ENCODE measurements at regions not wholly inside any gene's neighbourhood (a gene's known extent, or its start where the extent isn't known, plus 50 kb on each side); places are given as distances from the start of the nearest gene placed in this dataset.

GRCh38 chr4:42327323-42327722 lies 70.0 kb upstream of the SHISA3 start:
- Mint-ChIP-seq H3K9me3 (peaks cover 0 to 5% (median 2%) of the 10 kb centered on the region in 7 donors), H3K4me3 (no peak overlapping the region), H3K27ac (no peak overlapping the region), H3K27me3 (peaks cover 0 to 10% (median 6%) of the 10 kb centered on the region in 3 donors), H3K36me3 (no peaks in the 10 kb centered on the region), H3K4me1 (peaks cover 0 to 5% (median 0%) of the 10 kb centered on the region in 3 donors)
- DNase-seq (no peak), ATAC-seq (ENCODE audit: low read depth in 2 of 2) (no peak)

DNA sequence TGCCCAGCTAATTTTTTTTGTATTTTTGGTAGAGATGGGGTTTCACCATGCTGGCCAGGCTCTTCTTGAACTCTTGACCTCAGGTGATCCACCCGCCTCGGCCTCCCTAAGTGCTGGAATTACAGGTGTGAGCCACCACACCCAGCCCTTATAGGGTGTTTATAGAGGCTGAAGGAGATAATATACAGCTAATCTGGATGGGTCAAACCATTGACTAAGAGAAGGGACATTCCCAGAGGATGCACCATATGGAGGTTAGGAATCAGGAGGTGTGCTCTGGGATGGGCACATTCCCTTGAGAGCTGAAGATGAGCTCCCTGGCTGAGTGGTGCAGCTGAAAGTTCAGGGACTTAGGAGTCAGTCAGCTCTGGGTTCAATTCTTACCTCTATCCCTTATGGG lies 68.3 kb upstream of the SHISA3 start:
- H3K9me3 Mint-ChIP-seq: peaks cover 0 to 5% (median 0%) of the 10 kb centered on the region in 7 donors
- no peak overlapping the region for H3K4me3 Mint-ChIP-seq
- peaks cover 0 to 10% (median 10%) of the 10 kb centered on the region in 3 donors for H3K27me3 Mint-ChIP-seq
- no peaks in the 10 kb centered on the region for H3K36me3 Mint-ChIP-seq
- H3K27ac Mint-ChIP-seq: no peak overlapping the region
- DNase-seq: no peak
- ATAC-seq (ENCODE audit: low read depth in 2 of 2): no peak
- peaks cover 0 to 6% (median 0%) of the 10 kb centered on the region in 3 donors for H3K4me1 Mint-ChIP-seq

- Mint-ChIP-seq H3K4me1 (peaks cover 0 to 6% (median 0%) of the 10 kb centered on the region in 3 donors), H3K36me3 (no peaks in the 10 kb centered on the region), H3K27ac (no peak overlapping the region), H3K4me3 (no peak overlapping the region), H3K9me3 (peaks cover 0 to 5% (median 0%) of the 10 kb centered on the region in 7 donors), H3K27me3 (peaks cover 0 to 10% (median 10%) of the 10 kb centered on the region in 3 donors)
- no peak for ATAC-seq (ENCODE audit: low read depth in 2 of 2)
- DNase-seq: no peak
Observed at GRCh38 chr4:42329421-42329820, 67.9 kb upstream of the SHISA3 start.

- ATAC-seq (ENCODE audit: low read depth in 2 of 2): no peak
- DNase-seq: no peak
- Mint-ChIP-seq H3K27ac (peak overlapping the region in 1 of 6 donors; percentile 44), H3K4me3 (no peak overlapping the region), H3K36me3 (no peaks in the 10 kb centered on the region), H3K4me1 (peaks cover 0 to 6% (median 0%) of the 10 kb centered on the region in 3 donors), H3K27me3 (peaks cover 0 to 10% (median 10%) of the 10 kb centered on the region in 3 donors), H3K9me3 (peaks cover 0 to 5% (median 0%) of the 10 kb centered on the region in 7 donors)
Observed at GRCh38 chr4:42330002-42330592, 67.2 kb upstream of the SHISA3 start.

DNA sequence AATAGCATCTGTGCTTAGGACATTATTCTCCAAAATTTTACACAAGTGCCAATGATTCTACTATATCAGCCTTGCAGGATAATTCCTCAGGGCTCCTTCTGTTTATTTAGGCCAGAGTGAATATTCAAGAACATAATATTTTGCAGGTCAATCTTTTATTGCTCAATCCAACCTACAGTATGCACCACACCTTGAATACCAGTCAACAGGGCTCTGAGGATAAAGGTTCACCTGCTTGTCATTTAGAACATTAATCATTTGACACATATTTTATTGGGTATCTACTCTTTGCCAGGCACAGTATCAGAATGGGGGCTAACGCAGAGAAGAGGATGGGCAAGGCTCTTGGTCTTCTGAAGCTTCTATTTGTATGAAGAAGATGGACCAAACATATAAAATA lies 66.2 kb upstream of the SHISA3 start:
- Mint-ChIP-seq H3K27ac (no peak overlapping the region), H3K4me3 (no peak overlapping the region), H3K4me1 (peaks cover 0 to 6% (median 0%) of the 10 kb centered on the region in 3 donors)

DNA sequence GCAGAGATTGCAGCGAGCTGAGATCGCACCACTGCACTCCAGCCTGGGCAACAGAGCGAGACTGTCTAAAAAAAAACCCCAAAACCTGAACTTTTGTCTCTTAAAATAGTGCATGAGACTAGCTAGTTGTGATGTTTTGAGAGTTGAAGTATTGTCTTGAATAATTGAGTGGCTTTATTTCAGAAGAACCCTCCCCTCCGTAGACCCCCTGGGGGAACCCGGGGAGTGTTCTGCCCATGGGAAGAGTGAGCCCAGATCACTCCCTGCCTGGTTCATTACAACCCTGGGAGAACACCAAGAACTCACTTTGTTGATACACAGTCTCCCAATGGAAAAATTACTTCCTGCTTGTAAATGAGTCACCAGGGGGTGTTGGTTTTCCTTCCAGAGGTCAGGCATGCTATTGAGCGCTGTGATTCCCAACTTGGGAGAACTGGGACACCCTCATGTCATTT lies 65.3 kb upstream of the SHISA3 start:
- H3K27me3 Mint-ChIP-seq: peaks cover 0 to 5% (median 0%) of the 10 kb centered on the region in 3 donors
- no peak overlapping the region for H3K4me3 Mint-ChIP-seq
- ATAC-seq (ENCODE audit: low read depth in 2 of 2) (no peak), DNase-seq (no peak)
- peaks cover 0 to 6% (median 0%) of the 10 kb centered on the region in 3 donors for H3K4me1 Mint-ChIP-seq
- no peaks in the 10 kb centered on the region for H3K36me3 Mint-ChIP-seq
- no peak overlapping the region for H3K27ac Mint-ChIP-seq
- no peaks in the 10 kb centered on the region for H3K9me3 Mint-ChIP-seq

More for the DNA sequence above, 66.2 kb upstream of the SHISA3 start:
- DNase-seq (no peak), ATAC-seq (ENCODE audit: low read depth in 2 of 2) (no peak)
- Mint-ChIP-seq H3K9me3 (peaks cover 0 to 5% (median 0%) of the 10 kb centered on the region in 7 donors), H3K27me3 (peaks cover 0 to 10% (median 9%) of the 10 kb centered on the region in 3 donors), H3K36me3 (no peaks in the 10 kb centered on the region)

DNA sequence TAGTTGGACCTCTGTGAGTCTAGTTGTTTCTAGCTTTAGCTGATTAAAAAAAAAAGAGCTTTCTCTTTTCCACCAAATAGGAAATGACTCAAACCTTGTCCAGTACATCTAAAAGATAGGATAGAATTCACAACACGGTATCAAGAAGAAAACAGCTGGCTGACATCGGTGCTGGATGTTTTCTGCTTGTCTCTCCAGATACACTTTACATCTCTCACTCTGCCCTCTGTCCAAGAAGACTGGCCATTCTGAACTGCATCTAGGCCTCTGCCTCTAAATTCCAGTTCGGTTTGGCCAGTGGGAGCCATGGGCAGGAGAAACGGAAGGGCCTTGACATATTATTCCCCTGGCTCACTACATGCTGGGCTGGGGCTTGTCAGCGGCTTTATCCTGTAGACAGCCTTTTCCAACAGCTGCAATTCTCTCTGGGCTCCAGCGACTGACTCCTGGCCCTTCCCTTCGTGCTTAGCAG lies 57.3 kb upstream of the SHISA3 start:
- peaks cover 0 to 3% (median 0%) of the 10 kb centered on the region in 3 donors for H3K4me1 Mint-ChIP-seq
- no peaks in the 10 kb centered on the region for H3K9me3 Mint-ChIP-seq
- DNase-seq (no peak), ATAC-seq (ENCODE audit: low read depth in 2 of 2) (no peak)
- peaks cover 0 to 22% (median 0%) of the 10 kb centered on the region in 3 donors for H3K27me3 Mint-ChIP-seq
- no peak overlapping the region for H3K4me3 Mint-ChIP-seq
- H3K36me3 Mint-ChIP-seq: no peaks in the 10 kb centered on the region
- peak overlapping the region in 1 of 6 donors; percentile 24 for H3K27ac Mint-ChIP-seq

GRCh38 chr4:42341518-42342026 lies 55.7 kb upstream of the SHISA3 start:
- Mint-ChIP-seq H3K27ac (no peak overlapping the region), H3K27me3 (peaks cover 0 to 22% (median 0%) of the 10 kb centered on the region in 3 donors), H3K9me3 (no peaks in the 10 kb centered on the region), H3K4me1 (peaks cover 0 to 3% (median 0%) of the 10 kb centered on the region in 3 donors), H3K36me3 (no peaks in the 10 kb centered on the region), H3K4me3 (no peak overlapping the region)
- DNase-seq (no peak), ATAC-seq (ENCODE audit: low read depth in 2 of 2) (no peak)

DNA sequence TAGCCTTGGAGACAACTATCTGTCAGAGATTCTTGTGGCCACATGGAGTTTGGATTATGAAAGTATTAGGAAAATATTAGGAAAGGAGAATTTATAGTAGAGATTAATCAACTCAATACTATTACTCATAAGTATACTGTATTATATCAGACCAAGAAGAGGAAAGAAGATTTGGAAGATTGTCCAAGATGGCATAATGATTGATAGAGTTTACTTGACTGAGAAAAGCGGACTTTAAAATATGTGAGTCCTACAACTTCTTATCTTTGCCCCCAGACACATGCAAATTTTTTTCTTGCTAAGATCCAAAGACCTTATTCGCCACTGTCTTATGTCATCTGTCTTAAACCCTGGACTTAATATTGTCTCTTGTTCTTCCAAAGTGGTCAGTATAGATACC lies 54.8 kb upstream of the SHISA3 start:
- Mint-ChIP-seq H3K4me1 (peaks cover 0 to 3% (median 0%) of the 10 kb centered on the region in 3 donors), H3K27me3 (peaks cover 0 to 22% (median 0%) of the 10 kb centered on the region in 3 donors), H3K9me3 (no peaks in the 10 kb centered on the region), H3K36me3 (no peaks in the 10 kb centered on the region), H3K4me3 (no peak overlapping the region), H3K27ac (no peak overlapping the region)
- DNase-seq (no peak), ATAC-seq (ENCODE audit: low read depth in 2 of 2) (no peak)

- Mint-ChIP-seq H3K4me3 (peak overlapping the region in 1 of 8 donors; percentile 53), H3K36me3 (no peaks in the 10 kb centered on the region), H3K27ac (no peak overlapping the region), H3K9me3 (peaks cover 0 to 3% (median 0%) of the 10 kb centered on the region in 7 donors), H3K27me3 (peaks cover 0 to 22% (median 0%) of the 10 kb centered on the region in 3 donors), H3K4me1 (peaks cover 0 to 3% (median 0%) of the 10 kb centered on the region in 3 donors)
- ATAC-seq (ENCODE audit: low read depth in 2 of 2): no peak
- no peak for DNase-seq
Observed at GRCh38 chr4:42344309-42344708, 53.0 kb upstream of the SHISA3 start.

- DNase-seq (no peak), ATAC-seq (ENCODE audit: low read depth in 2 of 2) (no peak)
- Mint-ChIP-seq H3K4me3 (no peak overlapping the region), H3K27me3 (peaks cover 0 to 22% (median 0%) of the 10 kb centered on the region in 3 donors), H3K36me3 (no peaks in the 10 kb centered on the region), H3K9me3 (peaks cover 0 to 3% (median 0%) of the 10 kb centered on the region in 7 donors), H3K4me1 (peaks cover 0 to 3% (median 0%) of the 10 kb centered on the region in 3 donors), H3K27ac (no peak overlapping the region)
Observed at GRCh38 chr4:42344749-42345148, 52.5 kb upstream of the SHISA3 start.

GRCh38 chr4:42345962-42346544 lies 51.2 kb upstream of the SHISA3 start:
- H3K27me3 Mint-ChIP-seq: peaks cover 0 to 14% (median 3%) of the 10 kb centered on the region in 3 donors
- no peak overlapping the region for H3K27ac Mint-ChIP-seq
- no peak for DNase-seq
- H3K4me1 Mint-ChIP-seq: peaks cover 0 to 3% (median 0%) of the 10 kb centered on the region in 3 donors
- no peak overlapping the region for H3K4me3 Mint-ChIP-seq
- ATAC-seq (ENCODE audit: low read depth in 2 of 2): no peak
- peaks cover 0 to 3% (median 0%) of the 10 kb centered on the region in 7 donors for H3K9me3 Mint-ChIP-seq
- no peaks in the 10 kb centered on the region for H3K36me3 Mint-ChIP-seq

DNA sequence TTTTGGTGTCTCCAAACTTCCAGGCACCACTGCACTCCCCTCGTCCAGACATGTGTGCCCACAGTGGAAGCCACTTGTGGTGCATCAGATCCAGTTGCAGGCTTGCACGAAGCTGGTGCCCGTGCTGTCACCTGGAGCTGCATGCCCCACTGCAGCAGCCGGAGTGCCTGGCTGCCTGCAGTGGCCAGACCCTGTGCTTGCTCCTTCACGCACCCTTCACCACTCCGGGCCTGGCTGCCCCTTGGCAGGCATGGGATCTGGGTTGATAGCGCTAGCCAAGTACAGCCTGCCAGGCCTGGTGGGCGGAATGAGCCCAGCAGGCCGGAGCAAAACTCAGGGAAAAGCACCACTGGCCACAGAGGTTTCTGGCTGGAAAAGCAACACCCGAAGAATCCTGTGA lies 50.2 kb upstream of the SHISA3 start:
- no peak for DNase-seq
- H3K36me3 Mint-ChIP-seq: no peaks in the 10 kb centered on the region
- peaks cover 0 to 3% (median 0%) of the 10 kb centered on the region in 3 donors for H3K4me1 Mint-ChIP-seq
- no peak overlapping the region for H3K27ac Mint-ChIP-seq
- H3K4me3 Mint-ChIP-seq: no peak overlapping the region
- H3K9me3 Mint-ChIP-seq: peaks cover 0 to 3% (median 0%) of the 10 kb centered on the region in 7 donors
- H3K27me3 Mint-ChIP-seq: peaks cover 3 to 12% (median 5%) of the 10 kb centered on the region in 3 donors
- ATAC-seq (ENCODE audit: low read depth in 2 of 2): no peak

All from naive B cell (primary cell).